HEK293 (cell line): ENCODE measurements at regions not wholly inside any gene's neighbourhood (a gene's known extent, or its start where the extent isn't known, plus 50 kb on each side); places are given as distances from the start of the nearest gene placed in this dataset.

Source experiments
- CTCF ChIA-PET: fragments of 350-600 bp; formaldehyde crosslinking; extraction: SDS; loops from one replicate; lab custom pipeline; 2021; ENCODE audit warnings: antibody characterized with exemption; lab: Yijun Ruan, JAX
- POLR2A ChIA-PET: fragments of 300-600 bp; formaldehyde crosslinking; extraction: SDS; loops from one replicate; lab custom pipeline; 2020; ENCODE audit warnings: antibody characterized with exemption, inconsistent platforms; lab: Yijun Ruan, JAX
- H3K27ac ChIP-seq: fragments of 200-500 bp; sonication (Bioruptor generic); 2 replicates; pipeline ENCODE4 v1.5.1; 2014; ENCODE audit warnings: low read depth, low read length, control low read depth, inconsistent platforms; ENCODE audit errors: extremely low read depth
- H3K36me3 ChIP-seq, 2 experiments: fragments of 200-500 bp in 1 of 2; sonication (Bioruptor generic) in 1 of 2; 1 replicate in 1 of 2; 2 replicates in 1 of 2; pipeline ENCODE4 v1.5.1; 2014 to 2017; ENCODE audit warnings: inconsistent platforms in 2 of 2, low read length in 2 of 2; ENCODE audit not compliant: control insufficient read depth in 2 of 2, insufficient read depth in 1 of 2
- H3K4me1 ChIP-seq: fragments of 200-500 bp; sonication (Bioruptor generic); 2 replicates; pipeline ENCODE4 v1.5.1; 2014; ENCODE audit warnings: mild to moderate bottlenecking, low read length, inconsistent platforms; ENCODE audit not compliant: control insufficient read depth, insufficient read depth
- H3K4me3 ChIP-seq: 2 replicates; pipeline ENCODE4 v1.5.1; 2011; ENCODE audit warnings: low read depth, mild to moderate bottlenecking, control low read depth, low read length, moderate library complexity
- H3K9me3 ChIP-seq: fragments of 200-500 bp; sonication (Bioruptor generic); 2 replicates; pipeline ENCODE4 v1.5.1; 2014; ENCODE audit warnings: low read depth, low read length, inconsistent platforms; ENCODE audit not compliant: control insufficient read depth, insufficient read depth
- EGR2 ChIP-seq: fragments of 450-650 bp; formaldehyde crosslinking; IDR thresholded peaks from 2 replicates; pipeline ENCODE4 v1.5.1; 2016; ENCODE audit warnings: low read depth, missing biosample characterization, missing genetic modification characterization
- GLIS1 ChIP-seq: fragments of 450-650 bp; formaldehyde crosslinking; IDR thresholded peaks from 2 replicates; pipeline ENCODE4 v1.5.1; 2016; ENCODE audit warnings: missing biosample characterization, missing genetic modification characterization
- KLF9 ChIP-seq: fragments of 450-650 bp; formaldehyde crosslinking; IDR thresholded peaks from 2 replicates; pipeline ENCODE4 v1.5.1; 2016; ENCODE audit warnings: missing biosample characterization, missing genetic modification characterization, low read depth
- ZBTB1 ChIP-seq: fragments of 450-650 bp; formaldehyde crosslinking; IDR thresholded peaks from 2 replicates; pipeline ENCODE4 v1.5.1; 2016; ENCODE audit warnings: missing biosample characterization, missing genetic modification characterization
- ZBTB7A ChIP-seq: fragments of 450-650 bp; formaldehyde crosslinking; IDR thresholded peaks from 2 replicates; pipeline ENCODE4 v1.5.1; 2016; ENCODE audit warnings: low read depth, missing biosample characterization, missing genetic modification characterization
- ZNF10 ChIP-seq: fragments of 450-650 bp; formaldehyde crosslinking; IDR thresholded peaks from 2 replicates; pipeline ENCODE4 v1.5.1; 2017; ENCODE audit warnings: missing biosample characterization, missing genetic modification characterization
- ZNF155 ChIP-seq: fragments of 450-650 bp; formaldehyde crosslinking; IDR thresholded peaks from 2 replicates; pipeline ENCODE4 v1.5.1; 2016; ENCODE audit warnings: missing biosample characterization, missing genetic modification characterization
- ZNF2 ChIP-seq: fragments of 450-650 bp; formaldehyde crosslinking; IDR thresholded peaks from 2 replicates; pipeline ENCODE4 v1.5.1; 2016; ENCODE audit warnings: missing biosample characterization, missing genetic modification characterization
- ZNF248 ChIP-seq: fragments of 450-650 bp; formaldehyde crosslinking; IDR thresholded peaks from 2 replicates; pipeline ENCODE4 v1.5.1; 2017; ENCODE audit warnings: missing biosample characterization, missing genetic modification characterization
- ZNF302 ChIP-seq: fragments of 450-650 bp; formaldehyde crosslinking; IDR thresholded peaks from 2 replicates; pipeline ENCODE4 v1.5.1; 2016; ENCODE audit warnings: missing biosample characterization, missing genetic modification characterization, low read depth
- ZNF394 ChIP-seq: fragments of 450-650 bp; formaldehyde crosslinking; IDR thresholded peaks from 2 replicates; pipeline ENCODE4 v1.5.1; 2016; ENCODE audit warnings: missing biosample characterization, missing genetic modification characterization, mild to moderate bottlenecking, moderate library complexity, borderline replicate concordance
- ZNF433 ChIP-seq: fragments of 450-650 bp; formaldehyde crosslinking; IDR thresholded peaks from 2 replicates; pipeline ENCODE4 v1.5.1; 2016; ENCODE audit warnings: missing biosample characterization, missing genetic modification characterization, low read depth
- ZNF530 ChIP-seq: fragments of 450-650 bp; formaldehyde crosslinking; IDR thresholded peaks from 2 replicates; pipeline ENCODE4 v1.5.1; 2016; ENCODE audit warnings: low read depth, missing biosample characterization, missing genetic modification characterization
- ZNF658 ChIP-seq: fragments of 450-650 bp; formaldehyde crosslinking; IDR thresholded peaks from 2 replicates; pipeline ENCODE4; 2016; ENCODE audit warnings: missing biosample characterization, missing genetic modification characterization
- ZNF76 ChIP-seq: fragments of 450-650 bp; formaldehyde crosslinking; IDR thresholded peaks from 2 replicates; pipeline ENCODE4; 2016; ENCODE audit warnings: low read depth, missing biosample characterization, missing genetic modification characterization, borderline replicate concordance
- ZNF791 ChIP-seq: fragments of 450-650 bp; formaldehyde crosslinking; IDR thresholded peaks from 2 replicates; pipeline ENCODE4 v1.5.1; 2016; ENCODE audit warnings: missing biosample characterization, missing genetic modification characterization
- TF ChIP-seq, protein P1 (sequence below): fragments of 450-650 bp; formaldehyde crosslinking; IDR thresholded peaks from 2 replicates; pipeline ENCODE4 v1.5.1; 2016; ENCODE audit warnings: missing biosample characterization, missing genetic modification characterization
- TF ChIP-seq, protein P2 (sequence below): fragments of 450-650 bp; IDR thresholded peaks from 2 replicates; pipeline ENCODE4 v1.5.1; 2018; ENCODE audit warnings: missing biosample characterization, mild to moderate bottlenecking, missing genetic modification characterization
- TF ChIP-seq, protein P3 (sequence below): fragments of 450-650 bp; formaldehyde crosslinking; IDR thresholded peaks from 2 replicates; pipeline ENCODE4 v1.5.1; 2016; ENCODE audit warnings: missing biosample characterization, missing genetic modification characterization
- TF ChIP-seq, protein P4 (sequence below): fragments of 450-650 bp; formaldehyde crosslinking; IDR thresholded peaks from 2 replicates; pipeline ENCODE4 v1.5.1; 2016; ENCODE audit warnings: missing biosample characterization, missing genetic modification characterization
- TF ChIP-seq, protein P5 (sequence below): fragments of 450-650 bp; formaldehyde crosslinking; IDR thresholded peaks from 2 replicates; pipeline ENCODE4 v1.5.1; 2016; ENCODE audit warnings: missing biosample characterization, missing genetic modification characterization

DNA sequence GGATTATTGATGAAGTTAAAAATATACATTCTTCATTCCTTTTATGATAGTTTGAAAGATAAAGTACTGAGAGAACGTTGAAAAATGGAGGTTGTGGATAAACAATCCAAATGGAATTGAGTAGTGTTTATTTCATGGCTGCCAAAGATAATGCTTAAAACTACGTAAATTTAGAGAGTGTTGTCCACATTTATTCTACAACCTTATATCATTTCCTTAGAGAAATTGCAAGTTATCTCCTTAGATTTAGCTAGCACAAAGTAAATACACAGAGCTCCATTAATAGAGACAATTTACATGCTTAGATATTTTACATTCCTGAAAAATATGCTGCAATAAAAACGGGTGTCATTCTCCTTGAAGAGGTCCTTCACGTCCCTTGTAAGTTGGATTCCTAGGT, 146.5 kb upstream of the CCDC179 start (continued):
- TF ChIP-seq, protein P1, sequence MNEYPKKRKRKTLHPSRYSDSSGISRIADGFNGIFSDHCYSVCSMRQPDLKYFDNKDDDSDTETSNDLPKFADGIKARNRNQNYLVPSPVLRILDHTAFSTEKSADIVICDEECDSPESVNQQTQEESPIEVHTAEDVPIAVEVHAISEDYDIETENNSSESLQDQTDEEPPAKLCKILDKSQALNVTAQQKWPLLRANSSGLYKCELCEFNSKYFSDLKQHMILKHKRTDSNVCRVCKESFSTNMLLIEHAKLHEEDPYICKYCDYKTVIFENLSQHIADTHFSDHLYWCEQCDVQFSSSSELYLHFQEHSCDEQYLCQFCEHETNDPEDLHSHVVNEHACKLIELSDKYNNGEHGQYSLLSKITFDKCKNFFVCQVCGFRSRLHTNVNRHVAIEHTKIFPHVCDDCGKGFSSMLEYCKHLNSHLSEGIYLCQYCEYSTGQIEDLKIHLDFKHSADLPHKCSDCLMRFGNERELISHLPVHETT (tag by site-specific recombination): no peak
- TF ChIP-seq, protein P2, sequence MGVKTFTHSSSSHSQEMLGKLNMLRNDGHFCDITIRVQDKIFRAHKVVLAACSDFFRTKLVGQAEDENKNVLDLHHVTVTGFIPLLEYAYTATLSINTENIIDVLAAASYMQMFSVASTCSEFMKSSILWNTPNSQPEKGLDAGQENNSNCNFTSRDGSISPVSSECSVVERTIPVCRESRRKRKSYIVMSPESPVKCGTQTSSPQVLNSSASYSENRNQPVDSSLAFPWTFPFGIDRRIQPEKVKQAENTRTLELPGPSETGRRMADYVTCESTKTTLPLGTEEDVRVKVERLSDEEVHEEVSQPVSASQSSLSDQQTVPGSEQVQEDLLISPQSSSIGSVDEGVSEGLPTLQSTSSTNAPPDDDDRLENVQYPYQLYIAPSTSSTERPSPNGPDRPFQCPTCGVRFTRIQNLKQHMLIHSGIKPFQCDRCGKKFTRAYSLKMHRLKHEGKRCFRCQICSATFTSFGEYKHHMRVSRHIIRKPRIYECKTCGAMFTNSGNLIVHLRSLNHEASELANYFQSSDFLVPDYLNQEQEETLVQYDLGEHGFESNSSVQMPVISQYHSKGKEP: no peak
- TF ChIP-seq ZNF248 (no peak), ZBTB7A (tag by site-specific recombination) (no peak), KLF9 (tag by site-specific recombination) (no peak), ZNF791 (no peak), ZBTB1 (tag by site-specific recombination) (no peak), ZNF10 (tag by site-specific recombination) (no peak)
- TF ChIP-seq, protein P3, sequence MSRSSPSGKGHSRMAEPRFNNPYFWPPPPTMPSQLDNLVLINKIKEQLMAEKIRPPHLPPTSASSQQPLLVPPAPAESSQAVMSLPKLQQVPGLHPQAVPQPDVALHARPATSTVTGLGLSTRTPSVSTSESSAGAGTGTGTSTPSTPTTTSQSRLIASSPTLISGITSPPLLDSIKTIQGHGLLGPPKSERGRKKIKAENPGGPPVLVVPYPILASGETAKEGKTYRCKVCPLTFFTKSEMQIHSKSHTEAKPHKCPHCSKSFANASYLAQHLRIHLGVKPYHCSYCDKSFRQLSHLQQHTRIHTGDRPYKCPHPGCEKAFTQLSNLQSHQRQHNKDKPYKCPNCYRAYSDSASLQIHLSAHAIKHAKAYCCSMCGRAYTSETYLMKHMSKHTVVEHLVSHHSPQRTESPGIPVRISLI (tag by site-specific recombination): no peak
- TF ChIP-seq, protein P4, sequence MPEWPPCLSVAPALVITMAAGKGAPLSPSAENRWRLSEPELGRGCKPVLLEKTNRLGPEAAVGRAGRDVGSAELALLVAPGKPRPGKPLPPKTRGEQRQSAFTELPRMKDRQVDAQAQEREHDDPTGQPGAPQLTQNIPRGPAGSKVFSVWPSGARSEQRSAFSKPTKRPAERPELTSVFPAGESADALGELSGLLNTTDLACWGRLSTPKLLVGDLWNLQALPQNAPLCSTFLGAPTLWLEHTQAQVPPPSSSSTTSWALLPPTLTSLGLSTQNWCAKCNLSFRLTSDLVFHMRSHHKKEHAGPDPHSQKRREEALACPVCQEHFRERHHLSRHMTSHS (tag by site-specific recombination): no peak

DNA sequence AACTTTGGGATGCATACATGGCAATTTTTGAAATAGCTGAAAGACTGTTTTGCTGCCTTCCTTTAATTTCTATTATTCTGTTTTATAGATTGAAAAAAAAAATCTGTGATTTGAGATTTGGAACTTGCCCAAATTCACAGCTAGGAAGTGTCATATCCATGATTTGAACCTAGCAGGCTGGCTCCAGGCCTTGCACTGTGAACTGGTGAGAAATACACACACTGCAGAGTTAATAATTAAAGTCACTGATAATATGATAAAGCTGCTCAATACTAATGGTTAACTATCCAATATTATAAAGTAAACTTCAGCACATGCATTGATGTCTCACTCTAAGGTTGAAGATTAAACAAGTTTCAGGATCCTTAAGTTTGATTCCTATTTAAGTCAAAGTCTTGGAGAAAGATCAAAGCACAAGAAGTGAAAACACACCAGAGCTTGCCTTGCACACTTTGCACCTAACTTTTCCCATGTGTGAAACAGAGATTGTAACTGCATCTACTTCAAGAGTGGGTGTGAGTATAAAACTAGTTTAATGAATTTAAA, 150.6 kb upstream of the CCDC179 start:
- POLR2A ChIA-PET: no interaction called here
- TF ChIP-seq ZNF76 (tag by site-specific recombination): no peak
- no peak for TF ChIP-seq ZNF2 (tag by site-specific recombination)
- TF ChIP-seq ZNF530: no peak
- no peak for TF ChIP-seq ZNF10 (tag by site-specific recombination)
- no peak for TF ChIP-seq GLIS1 (tag by site-specific recombination)
- TF ChIP-seq, protein P5, sequence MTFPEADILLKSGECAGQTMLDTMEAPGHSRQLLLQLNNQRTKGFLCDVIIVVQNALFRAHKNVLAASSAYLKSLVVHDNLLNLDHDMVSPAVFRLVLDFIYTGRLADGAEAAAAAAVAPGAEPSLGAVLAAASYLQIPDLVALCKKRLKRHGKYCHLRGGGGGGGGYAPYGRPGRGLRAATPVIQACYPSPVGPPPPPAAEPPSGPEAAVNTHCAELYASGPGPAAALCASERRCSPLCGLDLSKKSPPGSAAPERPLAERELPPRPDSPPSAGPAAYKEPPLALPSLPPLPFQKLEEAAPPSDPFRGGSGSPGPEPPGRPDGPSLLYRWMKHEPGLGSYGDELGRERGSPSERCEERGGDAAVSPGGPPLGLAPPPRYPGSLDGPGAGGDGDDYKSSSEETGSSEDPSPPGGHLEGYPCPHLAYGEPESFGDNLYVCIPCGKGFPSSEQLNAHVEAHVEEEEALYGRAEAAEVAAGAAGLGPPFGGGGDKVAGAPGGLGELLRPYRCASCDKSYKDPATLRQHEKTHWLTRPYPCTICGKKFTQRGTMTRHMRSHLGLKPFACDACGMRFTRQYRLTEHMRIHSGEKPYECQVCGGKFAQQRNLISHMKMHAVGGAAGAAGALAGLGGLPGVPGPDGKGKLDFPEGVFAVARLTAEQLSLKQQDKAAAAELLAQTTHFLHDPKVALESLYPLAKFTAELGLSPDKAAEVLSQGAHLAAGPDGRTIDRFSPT (tag by site-specific recombination): no peak
- no peak for TF ChIP-seq EGR2 (tag by site-specific recombination)
- no peak for TF ChIP-seq ZNF394
- no peak for TF ChIP-seq ZNF433
- TF ChIP-seq ZNF155 (tag by site-specific recombination): no peak
- TF ChIP-seq ZNF658: no peak
- TF ChIP-seq ZNF302 (tag by site-specific recombination): no peak
- no peak for TF ChIP-seq ZBTB7A (tag by site-specific recombination)
- H3K27ac ChIP-seq: no peak overlapping the region
- H3K9me3 ChIP-seq: no peaks in the 10 kb centered on the region
- CTCF ChIA-PET: interaction anchor here (0.7 kb wide), 1 partner anchor 10 kb away, joined by 4 read pairs; no protein-coding TSS in a partner anchor
- no peaks in the 10 kb centered on the region for H3K4me1 ChIP-seq
- H3K36me3 ChIP-seq: no peaks in the 10 kb centered on the region
- no peak overlapping the region for H3K4me3 ChIP-seq
